Posterior cingulate gyrus (tissue), 11 donors: ENCODE measurements at regions not wholly inside any gene's neighbourhood (a gene's known extent, or its start where the extent isn't known, plus 50 kb on each side); places are given as distances from the start of the nearest gene placed in this dataset.

Experiments
- DNase-seq, 10 donors: peaks; one replicate each; pipeline versions ENCODE4 v3.0.0 to v3.0.0-alpha.2; 2020 to 2021; ENCODE audit warnings: mixed read lengths in 3 of 10
- intact Hi-C: fragments of 100-400 bp; cut with DNase I; formaldehyde crosslinking; loops from one replicate; pipeline ENCODE4 v1.15.1; 2023

GRCh38 chr10:106473129-106473685, 691.3 kb downstream of the SORCS1 start:
- intact Hi-C loops: no loop called here
- DNase-seq: no peak

- intact Hi-C loops: no loop called here
- DNase-seq: no peak
These were observed 697.0 kb downstream of the SORCS1 start for GRCh38 chr10:106467506-106467905.

GRCh38 chr10:106457522-106457921, 707.0 kb downstream of the SORCS1 start:
- intact Hi-C loops: no loop called here
- no peak for DNase-seq

GRCh38 chr10:106454233-106454632, 710.3 kb downstream of the SORCS1 start:
- intact Hi-C loops: no loop called here

GRCh38 chr10:106450966-106451365, 713.5 kb downstream of the SORCS1 start:
- DNase-seq: no peak
- intact Hi-C loops: no loop called here

More at GRCh38 chr10:106454233-106454632, 710.3 kb downstream of the SORCS1 start:
- DNase-seq: no peak

GRCh38 chr10:106446920-106447319, 717.6 kb downstream of the SORCS1 start:
- no peak for DNase-seq
- intact Hi-C loops: no loop called here

- DNase-seq: no peak
- intact Hi-C loops: no loop called here
These were observed 722.3 kb downstream of the SORCS1 start for GRCh38 chr10:106442223-106442622.

GRCh38 chr10:106440767-106441166, 723.7 kb downstream of the SORCS1 start:
- no peak for DNase-seq
- intact Hi-C loops: no loop called here

GRCh38 chr10:106440355-106440754, 724.2 kb downstream of the SORCS1 start:
- intact Hi-C loops: no loop called here

GRCh38 chr10:106439366-106439765, 725.1 kb downstream of the SORCS1 start:
- no peak for DNase-seq
- intact Hi-C loops: no loop called here

More at GRCh38 chr10:106440355-106440754, 724.2 kb downstream of the SORCS1 start:
- DNase-seq: no peak

GRCh38 chr10:106438386-106438785, 726.1 kb downstream of the SORCS1 start:
- no peak for DNase-seq
- intact Hi-C loops: no loop called here

- intact Hi-C loops: no loop called here
- peak in 3 of 10 donors; percentile 25 to 65 (median 55) for DNase-seq
These were observed 728.3 kb downstream of the SORCS1 start for GRCh38 chr10:106436123-106436715.

GRCh38 chr10:106435081-106435480, 729.4 kb downstream of the SORCS1 start:
- intact Hi-C loops: no loop called here
- no peak for DNase-seq

GRCh38 chr10:106424981-106425380, 739.5 kb downstream of the SORCS1 start:
- intact Hi-C loops: no loop called here

GRCh38 chr10:106424054-106424453, 740.5 kb downstream of the SORCS1 start:
- no peak for DNase-seq
- intact Hi-C loops: no loop called here

More at GRCh38 chr10:106424981-106425380, 739.5 kb downstream of the SORCS1 start:
- DNase-seq: no peak

- no peak for DNase-seq
- intact Hi-C loops: no loop called here
These were observed 754.2 kb downstream of the SORCS1 start for GRCh38 chr10:106410331-106410730.

GRCh38 chr10:106405141-106405540, 759.4 kb downstream of the SORCS1 start:
- intact Hi-C loops: no loop called here
- no peak for DNase-seq

GRCh38 chr10:106402458-106402857, 762.0 kb downstream of the SORCS1 start:
- DNase-seq: no peak
- intact Hi-C loops: no loop called here

GRCh38 chr10:106401967-106402366, 762.5 kb downstream of the SORCS1 start:
- no peak for DNase-seq
- intact Hi-C loops: loop anchor here (2.0 kb wide), 1 partner anchor 169 kb away; no protein-coding TSS in a partner anchor

GRCh38 chr10:106401161-106401560, 763.3 kb downstream of the SORCS1 start:
- no peak for DNase-seq
- intact Hi-C loops: loop anchor here (2.0 kb wide), 1 partner anchor 170 kb away; no protein-coding TSS in a partner anchor

GRCh38 chr10:106399112-106399511, 765.4 kb downstream of the SORCS1 start:
- intact Hi-C loops: no loop called here
- no peak for DNase-seq

- intact Hi-C loops: no loop called here
- DNase-seq: no peak
These were observed 768.3 kb downstream of the SORCS1 start for GRCh38 chr10:106396192-106396591.
